ENCODE measurements at regions not wholly inside any gene's neighbourhood (a gene's known extent, or its start where the extent isn't known, plus 50 kb on each side); places are given as distances from the start of the nearest gene placed in this dataset.
"Not testable (repeated sequence)": the region's sequence is repeated elsewhere in the genome, so short reads cannot be mapped to it uniquely, and the experiment has no call there.

- no peak for DNase-seq (ENCODE audit: low read depth)
These were observed 1696.7 kb upstream of the PIK3C3 start for GRCh38 chr18:40258311-40258710.

GRCh38 chr18:40250236-40250635 is 1704.8 kb upstream of the PIK3C3 start:
- DNase-seq (ENCODE audit: low read depth), result no peak

- DNase-seq (ENCODE audit: low read depth), result no peak
These were observed 1705.5 kb upstream of the PIK3C3 start for GRCh38 chr18:40249390-40250080.

- DNase-seq (ENCODE audit: low read depth), result not testable (repeated sequence)
These were observed 1709.4 kb upstream of the PIK3C3 start for GRCh38 chr18:40245612-40246011.

GRCh38 chr18:40243607-40244006 is 1711.4 kb upstream of the PIK3C3 start:
- DNase-seq (ENCODE audit: low read depth), result no peak

- no peak for DNase-seq (ENCODE audit: low read depth)
These were observed 1719.2 kb upstream of the PIK3C3 start for GRCh38 chr18:40235836-40236235.

GRCh38 chr18:40235323-40235722 is 1719.7 kb upstream of the PIK3C3 start:
- DNase-seq (ENCODE audit: low read depth), result no peak

- no peak for DNase-seq (ENCODE audit: low read depth)
These were observed 1721.0 kb upstream of the PIK3C3 start for GRCh38 chr18:40233931-40234616.

GRCh38 chr18:40222776-40223175 is 1732.3 kb upstream of the PIK3C3 start:
- DNase-seq (ENCODE audit: low read depth), result no peak

GRCh38 chr18:40216856-40217255 is 1738.2 kb upstream of the PIK3C3 start:
- DNase-seq (ENCODE audit: low read depth), result no peak

GRCh38 chr18:40215979-40216378 is 1739.1 kb upstream of the PIK3C3 start:
- no peak for DNase-seq (ENCODE audit: low read depth)

GRCh38 chr18:40210696-40211095 is 1744.3 kb upstream of the PIK3C3 start:
- DNase-seq (ENCODE audit: low read depth), result no peak

GRCh38 chr18:40208958-40209357 is 1746.1 kb upstream of the PIK3C3 start:
- DNase-seq (ENCODE audit: low read depth), result no peak

- no peak for DNase-seq (ENCODE audit: low read depth)
These were observed 1757.3 kb upstream of the PIK3C3 start for GRCh38 chr18:40197711-40198110.

GRCh38 chr18:40186677-40187076 is 1768.4 kb upstream of the PIK3C3 start:
- DNase-seq (ENCODE audit: low read depth), result no peak

- DNase-seq (ENCODE audit: low read depth), result no peak
These were observed 1775.1 kb upstream of the PIK3C3 start for GRCh38 chr18:40179729-40180461.

GRCh38 chr18:40168026-40168425 is 1787.0 kb upstream of the PIK3C3 start:
- DNase-seq (ENCODE audit: low read depth), result no peak

- DNase-seq (ENCODE audit: low read depth), result no peak
These were observed 1791.8 kb upstream of the PIK3C3 start for GRCh38 chr18:40163254-40163653.

- no peak for DNase-seq (ENCODE audit: low read depth)
These were observed 1794.7 kb upstream of the PIK3C3 start for GRCh38 chr18:40160361-40160760.

GRCh38 chr18:40159141-40160017 is 1795.7 kb upstream of the PIK3C3 start:
- no peak for DNase-seq (ENCODE audit: low read depth)

- DNase-seq (ENCODE audit: low read depth), result no peak
These were observed 1797.9 kb upstream of the PIK3C3 start for GRCh38 chr18:40157120-40157519.

GRCh38 chr18:40152859-40153258 is 1802.2 kb upstream of the PIK3C3 start:
- DNase-seq (ENCODE audit: low read depth), result no peak
